PFSK-1 (cell line): ENCODE measurements at regions not wholly inside any gene's neighbourhood (a gene's known extent, or its start where the extent isn't known, plus 50 kb on each side); places are given as distances from the start of the nearest gene placed in this dataset.

Experiments
- FOXP2 ChIP-seq: optimal IDR thresholded peaks from 2 replicates; pipeline ENCODE3; 2011; ENCODE audit warnings: borderline replicate concordance, control low read depth, inconsistent platforms; ENCODE audit not compliant: insufficient read depth; ENCODE audit errors: extremely low read length, extremely low read depth
- POLR2AphosphoS5 ChIP-seq: IDR thresholded peaks from 2 replicates; pipeline ENCODE4 v1.6.1; 2012; ENCODE audit warnings: low read depth, mild to moderate bottlenecking, control low read depth, low read length, moderate library complexity
- SIN3A ChIP-seq: IDR thresholded peaks from 2 replicates; pipeline ENCODE4 v1.6.1; 2012; ENCODE audit warnings: mild to moderate bottlenecking, low read length, moderate library complexity, borderline replicate concordance; ENCODE audit not compliant: insufficient read depth
- TAF1 ChIP-seq: IDR thresholded peaks from 2 replicates; pipeline ENCODE4 v1.6.1; 2012; ENCODE audit warnings: low read length, control low read depth, borderline replicate concordance; ENCODE audit not compliant: insufficient read depth
- TF ChIP-seq, protein P1 (sequence below), 2 experiments: IDR thresholded peaks; 2 replicates each; pipeline versions ENCODE4 v1.6.1 to v1.8.0; 2011 to 2012; ENCODE audit warnings: low read depth in 2 of 2, low read length in 2 of 2, control low read depth in 1 of 2, inconsistent platforms in 1 of 2, mild to moderate bottlenecking in 1 of 2, moderate library complexity in 1 of 2; ENCODE audit not compliant: insufficient read depth in 1 of 2

DNA sequence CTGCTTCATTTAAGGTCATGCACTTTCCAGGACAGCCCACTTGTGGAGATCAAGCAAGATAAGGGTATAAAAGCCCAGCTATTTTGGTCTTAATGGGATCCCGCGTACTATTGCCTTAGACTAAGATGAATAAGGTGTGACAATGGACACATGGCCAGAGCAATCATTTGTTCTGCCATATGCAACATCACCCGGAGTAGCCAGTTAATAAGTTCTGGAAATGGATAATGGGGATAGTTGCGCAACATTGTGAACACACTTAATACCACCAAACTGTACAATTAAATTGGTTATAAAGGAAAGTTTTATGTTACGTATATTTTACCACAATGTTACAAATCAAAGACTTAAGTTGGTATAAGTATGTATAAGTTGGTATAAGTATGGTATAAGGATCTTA is 674.5 kb downstream of the HDGFL1 start:
- TF ChIP-seq POLR2AphosphoS5 (no peak), TAF1 (no peak), SIN3A (no peak), FOXP2 (no peak)
- TF ChIP-seq, protein P1, sequence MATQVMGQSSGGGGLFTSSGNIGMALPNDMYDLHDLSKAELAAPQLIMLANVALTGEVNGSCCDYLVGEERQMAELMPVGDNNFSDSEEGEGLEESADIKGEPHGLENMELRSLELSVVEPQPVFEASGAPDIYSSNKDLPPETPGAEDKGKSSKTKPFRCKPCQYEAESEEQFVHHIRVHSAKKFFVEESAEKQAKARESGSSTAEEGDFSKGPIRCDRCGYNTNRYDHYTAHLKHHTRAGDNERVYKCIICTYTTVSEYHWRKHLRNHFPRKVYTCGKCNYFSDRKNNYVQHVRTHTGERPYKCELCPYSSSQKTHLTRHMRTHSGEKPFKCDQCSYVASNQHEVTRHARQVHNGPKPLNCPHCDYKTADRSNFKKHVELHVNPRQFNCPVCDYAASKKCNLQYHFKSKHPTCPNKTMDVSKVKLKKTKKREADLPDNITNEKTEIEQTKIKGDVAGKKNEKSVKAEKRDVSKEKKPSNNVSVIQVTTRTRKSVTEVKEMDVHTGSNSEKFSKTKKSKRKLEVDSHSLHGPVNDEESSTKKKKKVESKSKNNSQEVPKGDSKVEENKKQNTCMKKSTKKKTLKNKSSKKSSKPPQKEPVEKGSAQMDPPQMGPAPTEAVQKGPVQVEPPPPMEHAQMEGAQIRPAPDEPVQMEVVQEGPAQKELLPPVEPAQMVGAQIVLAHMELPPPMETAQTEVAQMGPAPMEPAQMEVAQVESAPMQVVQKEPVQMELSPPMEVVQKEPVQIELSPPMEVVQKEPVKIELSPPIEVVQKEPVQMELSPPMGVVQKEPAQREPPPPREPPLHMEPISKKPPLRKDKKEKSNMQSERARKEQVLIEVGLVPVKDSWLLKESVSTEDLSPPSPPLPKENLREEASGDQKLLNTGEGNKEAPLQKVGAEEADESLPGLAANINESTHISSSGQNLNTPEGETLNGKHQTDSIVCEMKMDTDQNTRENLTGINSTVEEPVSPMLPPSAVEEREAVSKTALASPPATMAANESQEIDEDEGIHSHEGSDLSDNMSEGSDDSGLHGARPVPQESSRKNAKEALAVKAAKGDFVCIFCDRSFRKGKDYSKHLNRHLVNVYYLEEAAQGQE (IDR thresholded peaks at IDR 0.05; ENCODE audit: insufficient read depth in 1 of 2, low read depth in 2 of 2, low read length in 2 of 2): no peak
